ENCODE measurements at regions not wholly inside any gene's neighbourhood (a gene's known extent, or its start where the extent isn't known, plus 50 kb on each side); places are given as distances from the start of the nearest gene placed in this dataset.

GRCh38 chr22:48451891-48452290 lies 1375.8 kb downstream of the BRD1 start:
- no peak for TF ChIP-seq CTCF (IDR thresholded peaks at IDR 0.05)

DNA sequence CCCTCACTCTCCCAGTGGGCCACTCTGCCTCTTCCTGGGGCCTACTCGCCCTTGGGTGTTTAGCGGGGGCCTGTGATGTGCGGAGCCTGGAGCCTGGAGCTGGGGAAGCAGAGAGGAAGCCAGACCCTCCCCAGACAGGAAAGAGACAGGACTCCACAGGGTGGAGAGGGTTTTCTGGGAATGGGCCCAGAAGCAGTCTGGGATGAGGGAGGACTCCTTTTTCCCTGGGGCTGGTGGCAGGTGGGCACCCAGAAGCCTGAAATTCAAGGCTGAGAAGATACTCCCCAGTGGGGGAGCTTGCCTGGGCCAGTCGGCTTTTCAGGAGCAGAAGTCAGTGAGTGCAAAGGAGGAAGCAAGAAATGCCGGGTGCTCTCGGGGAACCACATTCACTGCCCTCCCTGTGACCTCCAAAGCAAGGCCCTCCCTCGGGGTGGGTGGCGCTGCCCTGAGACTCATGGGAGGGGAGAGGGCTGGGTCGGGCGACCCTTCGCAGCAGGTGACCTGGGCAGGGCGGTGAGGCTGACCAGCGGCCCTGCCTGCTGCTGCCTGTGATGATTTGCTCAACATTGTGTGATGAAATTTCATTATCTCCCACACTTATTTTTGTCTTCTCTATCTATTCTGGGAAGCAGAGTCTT lies 1377.4 kb downstream of the BRD1 start:
- Histone ChIP-seq H3K4me3 (no peak overlapping the region), H3K27ac (no peak overlapping the region)
- DNase-seq (ENCODE audit: low spot score), result no peak
- TF ChIP-seq CTCF (IDR thresholded peaks at IDR 0.05), result no peak

More at GRCh38 chr22:48451891-48452290, 1375.8 kb downstream of the BRD1 start:
- no peak for DNase-seq (ENCODE audit: low spot score)
- Histone ChIP-seq H3K4me3 (no peak overlapping the region), H3K27ac (no peak overlapping the region)

GRCh38 chr22:48449466-48450187 lies 1378.0 kb downstream of the BRD1 start:
- H3K27ac ChIP-seq, result no peak overlapping the region
- TF ChIP-seq CTCF (IDR thresholded peaks at IDR 0.05), result no peak
- DNase-seq (ENCODE audit: low spot score), result no peak
- H3K4me3 ChIP-seq, result no peak overlapping the region

DNA sequence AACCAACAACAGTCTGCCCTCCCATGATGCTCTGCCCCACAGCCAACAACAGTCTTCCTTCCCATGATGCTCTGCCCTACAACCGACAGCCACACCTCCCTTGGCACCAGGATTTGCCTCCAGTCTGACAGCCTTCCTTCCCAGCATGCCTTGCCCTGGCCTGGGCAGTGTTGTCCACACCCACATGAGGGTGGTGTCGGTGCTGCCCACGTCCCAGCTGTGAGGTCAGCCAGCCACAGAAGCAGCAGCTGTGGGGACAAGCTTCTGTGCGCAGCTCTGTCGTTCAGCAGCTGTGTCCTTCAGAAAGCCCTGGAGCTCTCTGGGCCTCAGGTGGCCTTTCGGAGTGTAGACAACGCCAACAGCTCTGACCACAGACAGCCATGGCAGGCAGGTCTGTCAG lies 1378.9 kb downstream of the BRD1 start:
- TF ChIP-seq CTCF (IDR thresholded peaks at IDR 0.05), result no peak
- H3K27ac ChIP-seq, result no peak overlapping the region
- H3K4me3 ChIP-seq, result no peak overlapping the region
- DNase-seq (ENCODE audit: low spot score), result no peak

GRCh38 chr22:48445113-48445827 lies 1382.4 kb downstream of the BRD1 start:
- DNase-seq (ENCODE audit: low spot score), result no peak
- Histone ChIP-seq H3K4me3 (no peak overlapping the region), H3K27ac (no peak overlapping the region)
- no peak for TF ChIP-seq CTCF (IDR thresholded peaks at IDR 0.05)

GRCh38 chr22:48444320-48445112 lies 1383.2 kb downstream of the BRD1 start:
- H3K27ac ChIP-seq, result no peak overlapping the region
- no peak for TF ChIP-seq CTCF (IDR thresholded peaks at IDR 0.05)
- DNase-seq (ENCODE audit: low spot score), result no peak
- no peak overlapping the region for H3K4me3 ChIP-seq
